ENCODE measurements at regions not wholly inside any gene's neighbourhood (a gene's known extent, or its start where the extent isn't known, plus 50 kb on each side); places are given as distances from the start of the nearest gene placed in this dataset.

DNA sequence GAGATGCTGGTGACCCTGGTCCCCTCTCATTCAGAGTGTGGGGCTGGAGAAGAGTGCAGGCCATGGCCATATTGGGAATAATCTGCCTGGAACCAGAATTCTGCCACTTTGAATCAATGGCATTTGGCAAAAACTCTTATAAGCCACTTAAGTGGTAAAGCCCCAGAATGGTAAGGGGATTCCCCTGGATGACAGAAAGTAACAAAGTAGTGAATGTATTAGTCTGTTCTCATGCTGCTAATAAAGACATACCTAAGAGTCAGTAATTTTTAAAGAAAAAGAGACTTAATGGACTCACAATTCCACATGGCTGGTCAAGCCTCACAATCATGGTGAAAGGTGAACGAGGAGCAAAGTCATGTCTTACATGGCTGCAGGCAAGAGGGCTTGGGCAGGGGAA, 248.6 kb downstream of the SH2D4B start:
- CTCF ChIA-PET, result no interaction called here
- POLR2A ChIA-PET, result no interaction called here
- Mint-ChIP-seq H3K27me3 (no peaks in the 10 kb centered on the region), H3K4me3 (no peak overlapping the region), H3K27ac (no peak overlapping the region), H3K9me3 (peaks cover 4% of the 10 kb centered on the region), H3K4me1 (no peaks in the 10 kb centered on the region), H3K36me3 (ENCODE audit: low read depth) (no peaks in the 10 kb centered on the region)
- ATAC-seq (ENCODE audit: low read depth) (no peak), DNase-seq (no peak)
- TF ChIP-seq CTCF (IDR thresholded peaks at IDR 0.05), result no peak
- intact Hi-C loops (cut with micrococcal nuclease), result no loop called here

DNA sequence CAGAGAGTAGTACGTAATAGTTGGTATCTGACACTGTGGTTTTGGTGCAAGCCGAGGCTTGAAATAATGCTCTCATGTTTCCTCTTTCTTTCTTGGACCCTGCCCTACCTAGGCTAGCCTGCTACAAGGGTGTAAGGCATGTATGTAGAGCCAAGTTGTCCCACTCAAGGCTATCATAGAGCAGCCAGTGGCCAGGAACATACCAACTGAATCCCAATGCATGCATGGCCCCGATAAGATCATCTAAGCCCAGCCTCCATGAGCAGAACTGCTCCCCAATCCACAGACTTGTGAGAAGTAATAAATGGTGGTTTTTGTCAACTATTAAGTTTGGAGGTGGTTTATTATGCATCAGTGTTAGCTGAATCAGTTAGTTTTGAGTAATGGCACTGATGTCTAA, 250.2 kb downstream of the SH2D4B start:
- Mint-ChIP-seq H3K4me1 (no peaks in the 10 kb centered on the region), H3K27ac (no peak overlapping the region), H3K27me3 (no peaks in the 10 kb centered on the region), H3K9me3 (peaks cover 4% of the 10 kb centered on the region), H3K4me3 (no peak overlapping the region), H3K36me3 (ENCODE audit: low read depth) (no peaks in the 10 kb centered on the region)
- no peak for ATAC-seq (ENCODE audit: low read depth)
- ChIA-PET POLR2A (no interaction called here), CTCF (no interaction called here)
- DNase-seq, result no peak
- no peak for TF ChIP-seq CTCF (IDR thresholded peaks at IDR 0.05)
- intact Hi-C loops (cut with micrococcal nuclease), result no loop called here

GRCh38 chr10:80794994-80795393, 257.3 kb downstream of the SH2D4B start:
- Mint-ChIP-seq H3K9me3 (no peaks in the 10 kb centered on the region), H3K36me3 (ENCODE audit: low read depth) (no peaks in the 10 kb centered on the region), H3K4me1 (no peaks in the 10 kb centered on the region), H3K27ac (no peak overlapping the region), H3K4me3 (no peak overlapping the region), H3K27me3 (no peaks in the 10 kb centered on the region)
- TF ChIP-seq CTCF (IDR thresholded peaks at IDR 0.05), result no peak
- ChIA-PET POLR2A (no interaction called here), CTCF (no interaction called here)
- intact Hi-C loops (cut with micrococcal nuclease), result no loop called here
- no peak for DNase-seq
- no peak for ATAC-seq (ENCODE audit: low read depth)

DNA sequence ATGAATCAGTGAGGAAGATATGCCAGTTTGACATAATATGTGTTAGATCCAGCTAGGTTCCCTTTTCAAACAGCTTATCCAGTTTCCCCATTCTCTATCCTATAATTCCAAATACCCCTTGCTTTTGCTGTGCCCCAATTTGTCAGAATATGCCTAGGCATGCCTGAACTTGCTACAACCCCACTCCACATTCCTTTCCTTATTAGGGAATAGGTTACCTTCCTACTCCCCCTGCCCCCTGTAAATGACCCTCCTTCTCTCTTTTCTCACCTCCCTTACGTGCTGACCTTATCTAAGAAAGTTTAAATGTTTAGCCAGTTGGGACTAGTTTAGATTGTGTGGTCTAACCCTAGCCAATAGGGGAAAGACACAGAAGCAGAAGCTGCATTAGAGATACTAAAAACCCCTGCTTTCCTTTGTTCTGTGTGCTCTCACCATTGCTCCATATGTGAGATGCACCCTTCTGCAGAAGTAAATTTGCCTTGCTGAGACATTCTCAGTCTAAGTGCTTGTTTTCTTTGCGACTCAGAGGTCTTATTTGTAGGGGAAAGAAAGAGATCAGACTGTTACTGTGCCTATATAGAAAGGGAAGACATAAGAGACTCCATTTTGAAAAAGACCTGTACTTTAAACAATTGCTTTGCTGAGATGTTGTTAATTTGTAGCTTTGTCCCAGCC, 267.8 kb downstream of the SH2D4B start:
- Mint-ChIP-seq H3K4me3 (no peak overlapping the region), H3K27me3 (peaks cover 2% of the 10 kb centered on the region), H3K9me3 (peaks cover 10% of the 10 kb centered on the region), H3K36me3 (ENCODE audit: low read depth) (no peaks in the 10 kb centered on the region), H3K4me1 (no peaks in the 10 kb centered on the region), H3K27ac (no peak overlapping the region)
- POLR2A ChIA-PET, result no interaction called here
- ATAC-seq (ENCODE audit: low read depth), result no peak
- intact Hi-C loops (cut with micrococcal nuclease), result no loop called here
- TF ChIP-seq CTCF (IDR thresholded peaks at IDR 0.05), result no peak
- DNase-seq, result no peak
- CTCF ChIA-PET, result no interaction called here

- intact Hi-C loops (cut with micrococcal nuclease), result no loop called here
- CTCF ChIA-PET, result no interaction called here
- no peak for TF ChIP-seq CTCF (IDR thresholded peaks at IDR 0.05)
- H3K27ac Mint-ChIP-seq, result no peak overlapping the region
- no peaks in the 10 kb centered on the region for H3K36me3 Mint-ChIP-seq (ENCODE audit: low read depth)
- H3K4me1 Mint-ChIP-seq, result no peaks in the 10 kb centered on the region
- no peaks in the 10 kb centered on the region for H3K27me3 Mint-ChIP-seq
- no peak overlapping the region for H3K4me3 Mint-ChIP-seq
- ATAC-seq (ENCODE audit: low read depth), result no peak
- peaks cover 3% of the 10 kb centered on the region for H3K9me3 Mint-ChIP-seq
- POLR2A ChIA-PET, result no interaction called here
- no peak for DNase-seq
Observed at GRCh38 chr10:80814147-80814652, 276.5 kb downstream of the SH2D4B start.

Data from activated B cell treated with CpG ODN at 0.5 μM for 24 hours (primary cell).